HEK293 (cell line): ENCODE measurements at regions not wholly inside any gene's neighbourhood (a gene's known extent, or its start where the extent isn't known, plus 50 kb on each side); places are given as distances from the start of the nearest gene placed in this dataset.

ENCODE experiments used
- CTCF ChIA-PET: fragments of 350-600 bp; formaldehyde crosslinking; extraction: SDS; loops from one replicate; lab custom pipeline; 2021; ENCODE audit warnings: antibody characterized with exemption; lab: Yijun Ruan, JAX
- POLR2A ChIA-PET: fragments of 300-600 bp; formaldehyde crosslinking; extraction: SDS; loops from one replicate; lab custom pipeline; 2020; ENCODE audit warnings: antibody characterized with exemption, inconsistent platforms; lab: Yijun Ruan, JAX
- H3K27ac ChIP-seq: fragments of 200-500 bp; sonication (Bioruptor generic); 2 replicates; pipeline ENCODE4 v1.5.1; 2014; ENCODE audit warnings: low read depth, low read length, control low read depth, inconsistent platforms; ENCODE audit errors: extremely low read depth
- H3K36me3 ChIP-seq, 2 experiments: fragments of 200-500 bp in 1 of 2; sonication (Bioruptor generic) in 1 of 2; 1 replicate in 1 of 2; 2 replicates in 1 of 2; pipeline ENCODE4 v1.5.1; 2014 to 2017; ENCODE audit warnings: inconsistent platforms in 2 of 2, low read length in 2 of 2; ENCODE audit not compliant: control insufficient read depth in 2 of 2, insufficient read depth in 1 of 2
- H3K4me1 ChIP-seq: fragments of 200-500 bp; sonication (Bioruptor generic); 2 replicates; pipeline ENCODE4 v1.5.1; 2014; ENCODE audit warnings: mild to moderate bottlenecking, low read length, inconsistent platforms; ENCODE audit not compliant: control insufficient read depth, insufficient read depth
- H3K4me3 ChIP-seq: 2 replicates; pipeline ENCODE4 v1.5.1; 2011; ENCODE audit warnings: low read depth, mild to moderate bottlenecking, control low read depth, low read length, moderate library complexity
- H3K9me3 ChIP-seq: fragments of 200-500 bp; sonication (Bioruptor generic); 2 replicates; pipeline ENCODE4 v1.5.1; 2014; ENCODE audit warnings: low read depth, low read length, inconsistent platforms; ENCODE audit not compliant: control insufficient read depth, insufficient read depth
- ELK4 ChIP-seq: IDR thresholded peaks from 2 replicates; pipeline ENCODE4 v1.6.1; 2011; ENCODE audit warnings: mild to moderate bottlenecking, low read depth, low read length, borderline replicate concordance
- MYNN ChIP-seq: fragments of 450-650 bp; formaldehyde crosslinking; IDR thresholded peaks from 2 replicates; pipeline ENCODE4 v1.5.1; 2016; ENCODE audit warnings: missing biosample characterization, missing genetic modification characterization, borderline replicate concordance
- MZF1 ChIP-seq: fragments of 450-650 bp; formaldehyde crosslinking; IDR thresholded peaks from 2 replicates; pipeline ENCODE4 v1.5.1; 2017; ENCODE audit warnings: missing biosample characterization, missing genetic modification characterization, borderline replicate concordance
- PATZ1 ChIP-seq: fragments of 450-650 bp; formaldehyde crosslinking; IDR thresholded peaks from 2 replicates; pipeline ENCODE4 v1.5.1; 2016; ENCODE audit warnings: missing biosample characterization, missing genetic modification characterization
- PRDM10 ChIP-seq: fragments of 450-650 bp; formaldehyde crosslinking; IDR thresholded peaks from 2 replicates; pipeline ENCODE4 v1.5.1; 2016; ENCODE audit warnings: missing biosample characterization, missing genetic modification characterization
- RBAK ChIP-seq: fragments of 450-650 bp; formaldehyde crosslinking; IDR thresholded peaks from 2 replicates; pipeline ENCODE4 v1.5.1; 2016; ENCODE audit warnings: missing biosample characterization, missing genetic modification characterization
- REST ChIP-seq: fragments of 450-650 bp; formaldehyde crosslinking; IDR thresholded peaks from 2 replicates; pipeline ENCODE4 v1.5.1; 2016; ENCODE audit warnings: missing biosample characterization, missing genetic modification characterization
- ZBTB48 ChIP-seq: fragments of 450-650 bp; formaldehyde crosslinking; IDR thresholded peaks from 2 replicates; pipeline ENCODE4 v1.5.1; 2016; ENCODE audit warnings: missing biosample characterization, missing genetic modification characterization
- ZFP41 ChIP-seq: fragments of 450-650 bp; formaldehyde crosslinking; IDR thresholded peaks from 2 replicates; pipeline ENCODE4 v1.5.1; 2016; ENCODE audit warnings: missing biosample characterization, missing genetic modification characterization, borderline replicate concordance
- ZNF335 ChIP-seq: fragments of 450-650 bp; formaldehyde crosslinking; conservative IDR thresholded peaks from 2 replicates; pipeline ENCODE4 v1.5.1; 2016; ENCODE audit warnings: missing biosample characterization, missing genetic modification characterization
- ZNF350 ChIP-seq: fragments of 450-650 bp; formaldehyde crosslinking; IDR thresholded peaks from 2 replicates; pipeline ENCODE4 v1.5.0; 2017; ENCODE audit warnings: missing biosample characterization, mild to moderate bottlenecking, missing genetic modification characterization
- ZNF366 ChIP-seq: fragments of 450-650 bp; formaldehyde crosslinking; conservative IDR thresholded peaks from 2 replicates; pipeline ENCODE4 v1.5.1; 2016; ENCODE audit warnings: missing biosample characterization, missing genetic modification characterization
- ZNF416 ChIP-seq: fragments of 450-650 bp; formaldehyde crosslinking; IDR thresholded peaks from 2 replicates; pipeline ENCODE4 v1.5.1; 2016; ENCODE audit warnings: missing biosample characterization, missing genetic modification characterization
- ZNF473 ChIP-seq: fragments of 450-650 bp; formaldehyde crosslinking; IDR thresholded peaks from 2 replicates; pipeline ENCODE4 v1.5.1; 2017; ENCODE audit warnings: missing biosample characterization, missing genetic modification characterization
- ZNF558 ChIP-seq: fragments of 450-650 bp; formaldehyde crosslinking; IDR thresholded peaks from 2 replicates; pipeline ENCODE4 v1.5.1; 2016; ENCODE audit warnings: missing biosample characterization, missing genetic modification characterization
- ZNF621 ChIP-seq: fragments of 450-650 bp; formaldehyde crosslinking; IDR thresholded peaks from 2 replicates; pipeline ENCODE4 v1.5.1; 2017; ENCODE audit warnings: missing biosample characterization, missing genetic modification characterization
- ZXDB ChIP-seq: fragments of 450-650 bp; formaldehyde crosslinking; IDR thresholded peaks from 2 replicates; pipeline ENCODE4 v1.5.1; 2016; ENCODE audit warnings: missing biosample characterization, missing genetic modification characterization

GRCh38 chr6:139985236-139985815 is 610.9 kb upstream of the CITED2 start:
- CTCF ChIA-PET = no interaction called here
- peak; percentile 91 for TF ChIP-seq ZNF366 (tag by site-specific recombination)
- no peak for TF ChIP-seq ZXDB (tag by site-specific recombination)
- no peak for TF ChIP-seq ELK4
- TF ChIP-seq ZNF621 (tag by site-specific recombination) = no peak
- TF ChIP-seq ZNF416 (tag by site-specific recombination) = no peak
- no peak for TF ChIP-seq ZNF558 (tag by site-specific recombination)
- TF ChIP-seq, all 188 proteins: peak for 1
- no peak overlapping the region for H3K4me3 ChIP-seq
- POLR2A ChIA-PET = no interaction called here
- H3K36me3 ChIP-seq = no peaks in the 10 kb centered on the region
- H3K4me1 ChIP-seq = peaks cover 23% of the 10 kb centered on the region
- H3K27ac ChIP-seq = no peak overlapping the region
- no peaks in the 10 kb centered on the region for H3K9me3 ChIP-seq

DNA sequence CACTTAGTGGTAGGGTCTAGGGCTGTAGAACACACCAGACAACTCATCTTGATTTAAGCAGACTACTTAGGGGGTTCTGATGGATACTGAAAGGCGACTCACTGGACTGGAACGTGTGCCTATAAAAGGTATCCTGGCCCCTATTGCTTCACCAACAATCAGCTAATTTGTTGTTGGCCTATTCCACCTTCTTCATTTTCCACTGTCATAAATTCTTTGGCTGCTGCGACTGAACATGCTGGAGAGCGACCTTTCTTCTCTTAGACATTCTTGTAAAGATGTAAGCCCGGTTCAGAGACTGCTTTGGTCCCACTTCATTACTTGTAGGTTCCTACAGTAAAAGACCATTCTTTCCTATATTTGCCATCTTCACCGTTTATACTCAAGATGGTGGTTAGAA is 609.9 kb upstream of the CITED2 start:
- no peak overlapping the region for H3K27ac ChIP-seq
- no peaks in the 10 kb centered on the region for H3K36me3 ChIP-seq
- H3K9me3 ChIP-seq = no peaks in the 10 kb centered on the region
- no peak overlapping the region for H3K4me3 ChIP-seq
- no peak for TF ChIP-seq PATZ1 (tag by site-specific recombination)
- peak; percentile 79 for TF ChIP-seq REST (tag by site-specific recombination)
- TF ChIP-seq, all 188 proteins: peak for 1
- ChIA-PET CTCF (interaction anchor here (0.7 kb wide), 1 partner anchor 314 kb away, joined by 3 read pairs; no protein-coding TSS in a partner anchor), POLR2A (interaction anchor here (1.3 kb wide), 1 partner anchor 614 kb away, joined by 3 read pairs; no protein-coding TSS in a partner anchor)
- H3K4me1 ChIP-seq = peaks cover 18% of the 10 kb centered on the region

DNA sequence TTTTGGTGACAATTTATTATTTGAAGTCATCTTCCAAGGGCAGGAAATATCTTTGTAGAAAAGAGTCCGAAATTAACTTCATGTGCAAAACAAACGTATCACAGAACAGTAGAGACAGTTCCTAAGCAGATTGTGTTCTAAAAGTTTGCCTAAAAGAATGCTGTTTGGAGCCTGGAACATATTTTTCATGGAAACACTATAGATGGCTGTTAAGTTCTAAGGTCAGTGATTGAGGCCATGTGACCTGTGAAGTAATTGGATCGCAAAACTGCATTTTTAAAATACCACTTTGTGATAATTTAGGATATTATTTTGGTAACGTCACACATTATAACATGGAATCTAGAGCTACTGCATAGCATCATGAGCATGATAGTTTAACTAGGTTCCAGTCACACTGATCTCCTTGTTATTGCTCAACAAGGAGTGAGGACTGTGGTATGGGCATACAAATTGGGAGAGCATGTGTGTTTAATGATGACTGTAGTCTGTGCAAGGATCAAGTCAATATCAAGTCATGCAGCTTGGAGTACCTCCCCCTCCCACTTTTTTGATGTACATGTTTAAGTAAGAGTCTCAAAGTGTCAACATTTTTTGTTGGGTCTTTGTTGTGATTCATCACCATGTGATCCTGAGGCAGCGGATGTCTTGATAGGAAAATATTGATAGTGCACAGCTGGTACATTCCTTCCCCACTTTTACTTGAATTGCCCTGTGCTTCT is 609.3 kb upstream of the CITED2 start:
- no peaks in the 10 kb centered on the region for H3K36me3 ChIP-seq
- no peak overlapping the region for H3K27ac ChIP-seq
- no peaks in the 10 kb centered on the region for H3K9me3 ChIP-seq
- ChIA-PET CTCF (interaction anchor here (0.7 to 0.9 kb wide), 2 partner anchors 313 to 614 kb away, joined by 3 read pairs; no protein-coding TSS in a partner anchor), POLR2A (interaction anchor here (1.3 kb wide), 1 partner anchor 614 kb away, joined by 3 read pairs; no protein-coding TSS in a partner anchor)
- peaks cover 18% of the 10 kb centered on the region for H3K4me1 ChIP-seq
- H3K4me3 ChIP-seq = no peak overlapping the region
- TF ChIP-seq ZBTB48 (tag by site-specific recombination) (no peak), ZNF350 (tag by site-specific recombination) (no peak), ZNF335 (tag by site-specific recombination) (0 out of 2 replicates have a peak, but pooled peaks have one; percentile 11), MYNN (tag by site-specific recombination) (0 out of 2 replicates have a peak, but pooled peaks have one; percentile 35), MZF1 (tag by site-specific recombination) (no peak), ZNF473 (no peak), RBAK (tag by site-specific recombination) (no peak), PRDM10 (tag by site-specific recombination) (peak; percentile 69), ZFP41 (tag by site-specific recombination) (no peak)
